B cell (primary cell): ENCODE measurements at regions not wholly inside any gene's neighbourhood (a gene's known extent, or its start where the extent isn't known, plus 50 kb on each side); places are given as distances from the start of the nearest gene placed in this dataset.

Experiments used
- ATAC-seq: fragments of 200-7000 bp; cut with Tn5 transposase; one replicate; pipeline ENCODE4 v1.10.0; 2021; ENCODE audit warnings: low read depth, mild to moderate bottlenecking, moderate number of reproducible peaks, moderate library complexity
- CTCF ChIA-PET: fragments of 350-600 bp; sonication (Branson Sonifier 250); formaldehyde crosslinking; loops from one replicate; lab custom pipeline; 2021; ENCODE audit warnings: antibody characterized with exemption, inconsistent platforms; lab: Charles Lee
- POLR2A ChIA-PET: fragments of 350-600 bp; sonication (Branson Sonifier 250); formaldehyde crosslinking; loops from one replicate; lab custom pipeline; 2021; ENCODE audit warnings: antibody characterized with exemption; lab: Charles Lee
- DNase-seq: peaks from one replicate; pipeline ENCODE4 v3.0.0; 2013
- H2AFZ ChIP-seq: 2 replicates; pipeline ENCODE4 v1.6.1; 2012; ENCODE audit warnings: mild to moderate bottlenecking, low read depth, low read length; ENCODE audit not compliant: insufficient read depth, poor library complexity, severe bottlenecking
- H3K27ac ChIP-seq, 2 donors: 1 replicate in 1 of 2; 2 replicates in 1 of 2; pipeline ENCODE4 v1.5.1; 2012 to 2013; ENCODE audit warnings: low read length in 2 of 2, mild to moderate bottlenecking in 2 of 2, moderate library complexity in 1 of 2
- H3K27me3 ChIP-seq, 4 experiments: fragments of 200-600 bp in 1 of 4; sonication (generic) in 1 of 4; replicated peaks in 1 of 4; 1 replicate in 2 of 4; 2 replicates in 2 of 4; pipeline versions ENCODE4 v1.6.1 to v1.7.0; 2013 to 2016; ENCODE audit warnings: low read length in 3 of 4, mild to moderate bottlenecking in 2 of 4, mixed read lengths in 1 of 4, moderate library complexity in 1 of 4; ENCODE audit not compliant: insufficient read depth in 4 of 4, control insufficient read depth in 3 of 4; ENCODE audit errors: control extremely low read depth in 1 of 4
- H3K36me3 ChIP-seq, 2 experiments: replicated peaks in 1 of 2; 1 replicate in 1 of 2; 2 replicates in 1 of 2; pipeline versions ENCODE4 v1.6.1 to v1.7.1; 2013; ENCODE audit warnings: low read length in 1 of 2; ENCODE audit not compliant: insufficient read depth in 2 of 2, control insufficient read depth in 1 of 2; ENCODE audit errors: control extremely low read depth in 1 of 2, extremely low read depth in 1 of 2
- H3K4me1 ChIP-seq, 2 donors: fragments of 200-600 bp in 1 of 2; sonication (generic) in 1 of 2; 1 replicate in 1 of 2; 2 replicates in 1 of 2; pipeline versions ENCODE4 v1.5.1 to v1.6.1; 2013 to 2017; ENCODE audit warnings: low read length in 2 of 2; ENCODE audit not compliant: control insufficient read depth in 2 of 2, insufficient read depth in 2 of 2
- H3K4me2 ChIP-seq: replicated peaks from 2 replicates; pipeline ENCODE3; 2012; ENCODE audit warnings: mild to moderate bottlenecking, low read depth, low read length; ENCODE audit not compliant: poor library complexity, severe bottlenecking
- H3K4me3 ChIP-seq, 5 experiments: fragments of 200-600 bp in 1 of 5; sonication (generic) in 1 of 5; 1 replicate in 3 of 5; 2 replicates in 2 of 5; pipeline versions ENCODE4 v1.5.1 to v1.7.0; 2011 to 2016; ENCODE audit warnings: low read length in 4 of 5, mild to moderate bottlenecking in 4 of 5, low read depth in 2 of 5, control low read depth in 1 of 5, moderate library complexity in 1 of 5; ENCODE audit not compliant: insufficient read depth in 1 of 5; ENCODE audit errors: control extremely low read depth in 1 of 5, extremely low read depth in 1 of 5
- H3K79me2 ChIP-seq: fragments of 200-600 bp; sonication (generic); one replicate; pipeline ENCODE4 v1.6.0; 2016; ENCODE audit warnings: low read length; ENCODE audit not compliant: control insufficient read depth, insufficient read depth
- H3K9ac ChIP-seq: fragments of 200-600 bp; sonication (generic); 2 replicates; pipeline ENCODE4 v1.6.1; 2017; ENCODE audit warnings: mild to moderate bottlenecking, low read length, moderate library complexity
- H3K9me3 ChIP-seq, 3 donors: one replicate each; pipeline versions ENCODE4 v1.6.1 to v1.7.1; 2013; ENCODE audit warnings: low read length in 2 of 3; ENCODE audit not compliant: control insufficient read depth in 2 of 3, insufficient read depth in 1 of 3; ENCODE audit errors: control extremely low read depth in 1 of 3
- H4K20me1 ChIP-seq: 2 replicates; pipeline ENCODE4 v1.6.0; 2012; ENCODE audit warnings: mild to moderate bottlenecking, low read length; ENCODE audit not compliant: insufficient read depth, control insufficient read depth, poor library complexity, severe bottlenecking
- H3K27ac Mint-ChIP-seq: one replicate; pipeline ENCODE4 v1.8.0; 2021; ENCODE audit warnings: mixed read lengths
- H3K27me3 Mint-ChIP-seq: one replicate; pipeline ENCODE4 v1.8.0; 2021; ENCODE audit warnings: mixed read lengths
- H3K4me1 Mint-ChIP-seq: one replicate; pipeline ENCODE4 v1.8.0; 2021; ENCODE audit warnings: mixed read lengths
- H3K4me3 Mint-ChIP-seq: one replicate; pipeline ENCODE4 v1.8.0; 2021; ENCODE audit warnings: mixed read lengths
- H3K9me3 Mint-ChIP-seq: one replicate; pipeline ENCODE4 v1.8.0; 2022; ENCODE audit warnings: mixed read lengths; ENCODE audit not compliant: insufficient read depth
- CTCF ChIP-seq: fragments of 200-600 bp; IDR thresholded peaks from one replicate; pipeline ENCODE4 v1.8.0; 2022; ENCODE audit warnings: antibody characterized with exemption, mild to moderate bottlenecking
- EZH2 ChIP-seq: IDR thresholded peaks from 2 replicates; pipeline ENCODE4 v1.6.1; 2012; ENCODE audit warnings: borderline replicate concordance, low read depth, mild to moderate bottlenecking, moderate library complexity, low read length; ENCODE audit not compliant: insufficient read depth, poor library complexity, severe bottlenecking
- WGBS: methylation state at CpG from one replicate; pipeline ENCODE4 v1.1.5; 2013; ENCODE audit warnings: missing lambda C conversion rate; ENCODE audit not compliant: insufficient coverage; 5-methylcytosine and 5-hydroxymethylcytosine counted together
- intact Hi-C: fragments of 100-400 bp; cut with micrococcal nuclease; formaldehyde crosslinking; loops from one replicate; pipeline ENCODE4 v1.10.0; 2022

GRCh38 chr6:95410168-95410567 is 167.2 kb upstream of the MANEA start:
- Histone ChIP-seq H3K27ac (no peak overlapping the region), H3K79me2 (no peaks in the 10 kb centered on the region), H3K36me3 (no peaks in the 10 kb centered on the region), H3K27me3 (no peaks in the 10 kb centered on the region), H3K4me1 (no peaks in the 10 kb centered on the region), H3K9ac (no peak overlapping the region), H2AFZ (no peak overlapping the region), H3K4me2 (no peak overlapping the region), H3K9me3 (no peaks in the 10 kb centered on the region), H4K20me1 (no peaks in the 10 kb centered on the region), H3K4me3 (no peak overlapping the region)
- intact Hi-C loops: no loop called here
- Mint-ChIP-seq H3K9me3 (no peaks in the 10 kb centered on the region), H3K27ac (no peak overlapping the region), H3K4me1 (no peaks in the 10 kb centered on the region), H3K27me3 (no peaks in the 10 kb centered on the region), H3K4me3 (no peak overlapping the region)
- POLR2A ChIA-PET: no interaction called here
- ATAC-seq (no peak), DNase-seq (no peak)
- CTCF ChIA-PET: no interaction called here
- TF ChIP-seq EZH2 (no peak), CTCF (no peak)
- WGBS: no CpG with 5 or more reads among the region's 3 CpGs

GRCh38 chr6:95413789-95414188 is 163.5 kb upstream of the MANEA start:
- ChIA-PET POLR2A (no interaction called here), CTCF (no interaction called here)

More at GRCh38 chr6:95413789-95414188, 163.5 kb upstream of the MANEA start:
- H3K27ac ChIP-seq: no peak overlapping the region
- H3K27ac Mint-ChIP-seq: no peak overlapping the region
- no peaks in the 10 kb centered on the region for H3K79me2 ChIP-seq
- H3K9me3 ChIP-seq: no peaks in the 10 kb centered on the region
- no peaks in the 10 kb centered on the region for H3K4me1 Mint-ChIP-seq
- no peaks in the 10 kb centered on the region for H4K20me1 ChIP-seq
- H3K4me3 Mint-ChIP-seq: no peak overlapping the region
- no peaks in the 10 kb centered on the region for H3K27me3 ChIP-seq
- no peak overlapping the region for H3K4me2 ChIP-seq
- no peaks in the 10 kb centered on the region for H3K4me1 ChIP-seq
- H3K9ac ChIP-seq: no peak overlapping the region
- H3K4me3 ChIP-seq: no peak overlapping the region
- DNase-seq (no peak), ATAC-seq (no peak)
- no peak for TF ChIP-seq CTCF
- intact Hi-C loops: no loop called here
- no peaks in the 10 kb centered on the region for H3K27me3 Mint-ChIP-seq
- no CpG with 5 or more reads among the region's 2 CpGs for WGBS
- H2AFZ ChIP-seq: no peak overlapping the region
- no peaks in the 10 kb centered on the region for H3K9me3 Mint-ChIP-seq
- no peaks in the 10 kb centered on the region for H3K36me3 ChIP-seq
